DOHH2 (cell line): ENCODE measurements at regions not wholly inside any gene's neighbourhood (a gene's known extent, or its start where the extent isn't known, plus 50 kb on each side); places are given as distances from the start of the nearest gene placed in this dataset.

ENCODE experiments used
- H3F3A ChIP-seq: fragments of 200-600 bp; sonication (generic), shearing (Covaris generic); 2 replicates; pipeline ENCODE4 v1.6.0; 2016; ENCODE audit warnings: antibody characterized with exemption, mild to moderate bottlenecking; ENCODE audit not compliant: control insufficient read depth, insufficient read depth
- H3K27ac ChIP-seq: fragments of 200-600 bp; sonication (generic); 2 replicates; pipeline ENCODE4 v1.5.1; 2014; ENCODE audit warnings: low read depth, mild to moderate bottlenecking, low read length, moderate library complexity
- H3K27me3 ChIP-seq: fragments of 200-600 bp; sonication (generic); 2 replicates; pipeline ENCODE4 v1.6.1; 2014; ENCODE audit warnings: mild to moderate bottlenecking, low read length, mixed read lengths; ENCODE audit not compliant: control insufficient read depth
- H3K36me3 ChIP-seq: fragments of 200-600 bp; sonication (generic); 2 replicates; pipeline ENCODE4 v1.6.1; 2014; ENCODE audit warnings: mild to moderate bottlenecking, low read length, moderate library complexity, mixed read lengths; ENCODE audit not compliant: control insufficient read depth
- H3K4me1 ChIP-seq: fragments of 200-600 bp; sonication (generic); 2 replicates; pipeline ENCODE4 v1.6.1; 2014; ENCODE audit warnings: mild to moderate bottlenecking, low read length, mixed read lengths; ENCODE audit not compliant: control insufficient read depth
- H3K4me2 ChIP-seq: fragments of 200-600 bp; sonication (generic); 2 replicates; pipeline ENCODE4 v1.6.0; 2014; ENCODE audit warnings: mild to moderate bottlenecking, low read length, moderate library complexity
- H3K4me3 ChIP-seq: fragments of 200-600 bp; sonication (generic); 2 replicates; pipeline ENCODE4 v1.5.1; 2014; ENCODE audit warnings: mild to moderate bottlenecking, low read length, mixed read lengths
- H3K79me2 ChIP-seq: fragments of 200-600 bp; sonication (generic); 2 replicates; pipeline ENCODE4 v1.6.1; 2014; ENCODE audit warnings: mild to moderate bottlenecking, low read length, mixed read lengths; ENCODE audit not compliant: control insufficient read depth
- H3K9me2 ChIP-seq: fragments of 200-600 bp; sonication (generic); replicated peaks from 2 replicates; pipeline ENCODE4 v1.6.1; 2014; ENCODE audit warnings: mild to moderate bottlenecking, low read length, mixed read lengths; ENCODE audit not compliant: control insufficient read depth
- H3K9me3 ChIP-seq: fragments of 200-600 bp; sonication (generic); 2 replicates; pipeline ENCODE4 v1.6.1; 2014; ENCODE audit warnings: antibody characterized with exemption, low read length, mixed read lengths; ENCODE audit not compliant: control insufficient read depth, insufficient read depth
- H4K20me1 ChIP-seq: fragments of 200-600 bp; sonication (generic); 2 replicates; pipeline ENCODE4 v1.6.0; 2014; ENCODE audit warnings: low read depth, mild to moderate bottlenecking, antibody characterized with exemption, low read length, moderate library complexity; ENCODE audit not compliant: control insufficient read depth, insufficient read depth
- CTCF ChIP-seq: fragments of 200-600 bp; sonication (generic); IDR thresholded peaks from one replicate; pipeline ENCODE4 v1.5.1; 2014; ENCODE audit warnings: antibody characterized with exemption, mild to moderate bottlenecking, low read depth, low read length; ENCODE audit not compliant: poor library complexity, severe bottlenecking
- EZH2phosphoT487 ChIP-seq: fragments of 200-600 bp; sonication (generic); IDR thresholded peaks from 2 replicates; pipeline ENCODE4 v1.6.1; 2017; ENCODE audit warnings: borderline replicate concordance, mild to moderate bottlenecking, antibody characterized with exemption, low read length, moderate library complexity, mixed read lengths

GRCh38 chr14:98249057-98249456, 1022.9 kb downstream of the BCL11B start:
- Histone ChIP-seq H3K79me2 (no peaks in the 10 kb centered on the region), H3K4me1 (no peaks in the 10 kb centered on the region), H3F3A (no peaks in the 10 kb centered on the region), H3K4me2 (no peak overlapping the region), H3K27me3 (no peaks in the 10 kb centered on the region), H3K27ac (no peak overlapping the region), H4K20me1 (no peaks in the 10 kb centered on the region), H3K9me3 (no peaks in the 10 kb centered on the region), H3K9me2 (no peaks in the 10 kb centered on the region), H3K4me3 (no peak overlapping the region), H3K36me3 (no peaks in the 10 kb centered on the region)
- no peak for TF ChIP-seq CTCF

DNA sequence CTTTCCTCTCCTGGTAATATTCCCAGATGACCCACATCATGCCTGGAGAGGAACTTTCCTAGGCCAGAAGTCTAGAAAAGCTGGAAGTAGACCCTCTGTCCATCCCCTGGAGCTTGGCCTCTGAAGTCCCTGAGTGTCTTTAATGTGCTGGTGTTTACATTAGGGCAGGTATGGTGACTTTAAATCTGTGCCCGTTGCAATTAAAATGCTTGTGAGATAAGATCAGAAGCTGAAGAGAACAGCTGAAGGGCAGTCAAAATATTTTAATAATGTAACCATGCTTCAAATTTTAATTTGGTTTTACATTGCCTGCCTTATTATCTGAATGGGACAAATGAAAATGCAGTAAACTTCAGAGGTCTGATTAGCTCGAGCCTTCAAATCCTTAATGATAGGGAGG, 1022.5 kb downstream of the BCL11B start:
- H3K9me2 ChIP-seq = no peaks in the 10 kb centered on the region
- H3K27me3 ChIP-seq = no peaks in the 10 kb centered on the region
- no peak overlapping the region for H3K4me3 ChIP-seq
- TF ChIP-seq EZH2phosphoT487 (no peak), CTCF (no peak)
- H3K9me3 ChIP-seq = no peaks in the 10 kb centered on the region
- no peaks in the 10 kb centered on the region for H4K20me1 ChIP-seq
- H3K27ac ChIP-seq = no peak overlapping the region
- no peaks in the 10 kb centered on the region for H3F3A ChIP-seq
- no peaks in the 10 kb centered on the region for H3K36me3 ChIP-seq
- no peak overlapping the region for H3K4me2 ChIP-seq
- H3K79me2 ChIP-seq = no peaks in the 10 kb centered on the region
- no peaks in the 10 kb centered on the region for H3K4me1 ChIP-seq

GRCh38 chr14:98252820-98253219, 1019.2 kb downstream of the BCL11B start:
- H3K36me3 ChIP-seq = no peaks in the 10 kb centered on the region
- no peak overlapping the region for H3K4me2 ChIP-seq

More at GRCh38 chr14:98252820-98253219, 1019.2 kb downstream of the BCL11B start:
- Histone ChIP-seq H3K4me3 (no peak overlapping the region), H3K9me3 (no peaks in the 10 kb centered on the region), H3K4me1 (no peaks in the 10 kb centered on the region), H3K27me3 (no peaks in the 10 kb centered on the region), H3F3A (no peaks in the 10 kb centered on the region), H4K20me1 (no peaks in the 10 kb centered on the region), H3K79me2 (no peaks in the 10 kb centered on the region), H3K9me2 (no peaks in the 10 kb centered on the region), H3K27ac (no peak overlapping the region)
- no peak for TF ChIP-seq CTCF
- TF ChIP-seq EZH2phosphoT487 = no peak
